Colonic mucosa (tissue), 4 donors: ENCODE measurements at regions not wholly inside any gene's neighbourhood (a gene's known extent, or its start where the extent isn't known, plus 50 kb on each side); places are given as distances from the start of the nearest gene placed in this dataset.

Experiments used
- DNase-seq: peaks from one replicate; pipeline ENCODE4 v3.0.0-alpha.2; 2020
- H3K27ac ChIP-seq: fragments of 200-600 bp; one replicate; pipeline ENCODE4 v1.8.0; 2021
- H3K27me3 ChIP-seq: fragments of 200-600 bp; one replicate; pipeline ENCODE4 v1.8.0; 2021
- H3K36me3 ChIP-seq: fragments of 200-600 bp; one replicate; pipeline ENCODE4 v1.8.0; 2021
- H3K4me1 ChIP-seq: fragments of 200-600 bp; one replicate; pipeline ENCODE4 v1.8.0; 2021; ENCODE audit warnings: mild to moderate bottlenecking
- H3K4me3 ChIP-seq: fragments of 200-600 bp; one replicate; pipeline ENCODE4 v1.8.0; 2021
- H3K9ac ChIP-seq, 2 donors: one replicate each; pipeline ENCODE4 v1.7.0; 2013; ENCODE audit warnings: control low read depth in 2 of 2, low read depth in 2 of 2, low read length in 2 of 2
- H3K9me3 ChIP-seq: fragments of 200-600 bp; one replicate; pipeline ENCODE4 v1.8.0; 2021
- CTCF ChIP-seq: fragments of 200-600 bp; IDR thresholded peaks from one replicate; pipeline ENCODE4 v1.8.0; 2022; ENCODE audit warnings: antibody characterized with exemption, mild to moderate bottlenecking
- intact Hi-C: fragments of 100-400 bp; cut with DNase I; formaldehyde crosslinking; loops from one replicate; pipeline ENCODE4 v1.14.1; 2022
- donor health status: healthy.
- donor health status: DM: no; HTN: no; CAD: no.
- donor health status: DM: no; HTN: no; CAD: no.

GRCh38 chr10:120272350-120272749, 184.7 kb upstream of the PLPP4 start:
- Histone ChIP-seq H3K4me1 (no peaks in the 10 kb centered on the region), H3K4me3 (no peak overlapping the region), H3K27me3 (no peaks in the 10 kb centered on the region), H3K9me3 (no peaks in the 10 kb centered on the region), H3K36me3 (no peaks in the 10 kb centered on the region), H3K9ac (no peak overlapping the region), H3K27ac (no peak overlapping the region)
- intact Hi-C loops = no loop called here
- no peak for TF ChIP-seq CTCF
- DNase-seq = no peak

- H3K27me3 ChIP-seq = no peaks in the 10 kb centered on the region
- H3K9me3 ChIP-seq = no peaks in the 10 kb centered on the region
- no peak for TF ChIP-seq CTCF
- no peak overlapping the region for H3K4me3 ChIP-seq
- intact Hi-C loops = no loop called here
- H3K36me3 ChIP-seq = no peaks in the 10 kb centered on the region
- no peaks in the 10 kb centered on the region for H3K4me1 ChIP-seq
- H3K9ac ChIP-seq = no peak overlapping the region
- DNase-seq = no peak
- H3K27ac ChIP-seq = no peak overlapping the region
Observed at GRCh38 chr10:120278069-120278468, 179.0 kb upstream of the PLPP4 start.

- TF ChIP-seq CTCF = no peak
- no peaks in the 10 kb centered on the region for H3K36me3 ChIP-seq
- no peak overlapping the region for H3K4me3 ChIP-seq
- no peak for DNase-seq
- intact Hi-C loops = no loop called here
- no peaks in the 10 kb centered on the region for H3K9me3 ChIP-seq
- no peak overlapping the region for H3K27ac ChIP-seq
- H3K9ac ChIP-seq = no peak overlapping the region
- H3K4me1 ChIP-seq = no peaks in the 10 kb centered on the region
- H3K27me3 ChIP-seq = no peaks in the 10 kb centered on the region
Observed at GRCh38 chr10:120279196-120279595, 177.8 kb upstream of the PLPP4 start.

GRCh38 chr10:120282421-120282820, 174.6 kb upstream of the PLPP4 start:
- H3K4me1 ChIP-seq = no peaks in the 10 kb centered on the region
- H3K36me3 ChIP-seq = no peaks in the 10 kb centered on the region
- no peaks in the 10 kb centered on the region for H3K9me3 ChIP-seq
- no peak for TF ChIP-seq CTCF
- no peak overlapping the region for H3K9ac ChIP-seq
- H3K4me3 ChIP-seq = no peak overlapping the region
- H3K27ac ChIP-seq = no peak overlapping the region
- intact Hi-C loops = no loop called here
- H3K27me3 ChIP-seq = no peaks in the 10 kb centered on the region
- DNase-seq = no peak

GRCh38 chr10:120282846-120283492, 174.1 kb upstream of the PLPP4 start:
- Histone ChIP-seq H3K9ac (no peak overlapping the region), H3K4me3 (no peak overlapping the region), H3K9me3 (no peaks in the 10 kb centered on the region), H3K27ac (no peak overlapping the region), H3K4me1 (no peaks in the 10 kb centered on the region), H3K36me3 (no peaks in the 10 kb centered on the region), H3K27me3 (no peaks in the 10 kb centered on the region)
- no peak for TF ChIP-seq CTCF
- intact Hi-C loops = no loop called here
- no peak for DNase-seq
